ENCODE measurements at regions not wholly inside any gene's neighbourhood (a gene's known extent, or its start where the extent isn't known, plus 50 kb on each side); places are given as distances from the start of the nearest gene placed in this dataset.

GRCh38 chr10:78759456-78760120, 309.2 kb upstream of the ZMIZ1 start:
- no peak for DNase-seq (ENCODE audit: low spot score)

- DNase-seq (ENCODE audit: low spot score), result no peak
Observed at GRCh38 chr10:78760463-78761310, 308.1 kb upstream of the ZMIZ1 start.

- DNase-seq (ENCODE audit: low spot score), result no peak
Observed at GRCh38 chr10:78761311-78761781, 307.4 kb upstream of the ZMIZ1 start.

GRCh38 chr10:78762086-78762630, 306.6 kb upstream of the ZMIZ1 start:
- DNase-seq (ENCODE audit: low spot score), result no peak

- no peak for DNase-seq (ENCODE audit: low spot score)
Observed at GRCh38 chr10:78763234-78763633, 305.5 kb upstream of the ZMIZ1 start.

GRCh38 chr10:78763651-78764395, 304.9 kb upstream of the ZMIZ1 start:
- no peak for DNase-seq (ENCODE audit: low spot score)

- DNase-seq (ENCODE audit: low spot score), result no peak
Observed at GRCh38 chr10:78764436-78764835, 304.3 kb upstream of the ZMIZ1 start.

- no peak for DNase-seq (ENCODE audit: low spot score)
Observed at GRCh38 chr10:78764846-78765430, 303.8 kb upstream of the ZMIZ1 start.

GRCh38 chr10:78765726-78766335, 302.9 kb upstream of the ZMIZ1 start:
- no peak for DNase-seq (ENCODE audit: low spot score)

- DNase-seq (ENCODE audit: low spot score), result no peak
Observed at GRCh38 chr10:78766603-78767002, 302.2 kb upstream of the ZMIZ1 start.

GRCh38 chr10:78768041-78768835, 300.5 kb upstream of the ZMIZ1 start:
- no peak for DNase-seq (ENCODE audit: low spot score)

GRCh38 chr10:78768876-78769275, 299.9 kb upstream of the ZMIZ1 start:
- DNase-seq (ENCODE audit: low spot score), result no peak

- no peak for DNase-seq (ENCODE audit: low spot score)
Observed at GRCh38 chr10:78769526-78769925, 299.2 kb upstream of the ZMIZ1 start.

- DNase-seq (ENCODE audit: low spot score), result no peak
Observed at GRCh38 chr10:78770167-78771090, 298.3 kb upstream of the ZMIZ1 start.

GRCh38 chr10:78771260-78771659, 297.5 kb upstream of the ZMIZ1 start:
- no peak for DNase-seq (ENCODE audit: low spot score)

GRCh38 chr10:78771808-78772455, 296.8 kb upstream of the ZMIZ1 start:
- DNase-seq (ENCODE audit: low spot score), result no peak

GRCh38 chr10:78772486-78772885, 296.3 kb upstream of the ZMIZ1 start:
- no peak for DNase-seq (ENCODE audit: low spot score)

- DNase-seq (ENCODE audit: low spot score), result no peak
Observed at GRCh38 chr10:78772986-78773530, 295.7 kb upstream of the ZMIZ1 start.

- no peak for DNase-seq (ENCODE audit: low spot score)
Observed at GRCh38 chr10:78774614-78774998, 294.2 kb upstream of the ZMIZ1 start.

All from HuH-7 (cell line).